Fibroblast of lung (primary cell): ENCODE measurements at regions not wholly inside any gene's neighbourhood (a gene's known extent, or its start where the extent isn't known, plus 50 kb on each side); places are given as distances from the start of the nearest gene placed in this dataset.

Experiments
- DNase-seq, 2 donors: peaks; one replicate each; pipeline versions ENCODE4 v3.0.0 to v3.0.0-alpha.2; 2010; ENCODE audit warnings: low read depth in 2 of 2
- H2AFZ ChIP-seq: 2 replicates; pipeline ENCODE4 v1.5.1; 2012; ENCODE audit warnings: low read length, control low read depth, inconsistent platforms
- H3K27ac ChIP-seq: 2 replicates; pipeline ENCODE4 v1.5.1; 2011; ENCODE audit warnings: low read length, control low read depth; ENCODE audit not compliant: insufficient read depth
- H3K27me3 ChIP-seq: 2 replicates; pipeline ENCODE4 v1.5.1; 2011; ENCODE audit warnings: mild to moderate bottlenecking, low read length; ENCODE audit not compliant: control insufficient read depth, insufficient read depth
- H3K36me3 ChIP-seq: 2 replicates; pipeline ENCODE4 v1.5.1; 2011; ENCODE audit warnings: low read length; ENCODE audit not compliant: control insufficient read depth, insufficient read depth
- H3K4me1 ChIP-seq: 2 replicates; pipeline ENCODE4 v1.5.1; 2011; ENCODE audit warnings: low read length; ENCODE audit not compliant: control insufficient read depth, insufficient read depth; ENCODE audit errors: extremely low read depth
- H3K4me2 ChIP-seq: 2 replicates; pipeline ENCODE4 v1.5.1; 2011; ENCODE audit warnings: low read length, control low read depth; ENCODE audit not compliant: insufficient read depth; ENCODE audit errors: extremely low read depth
- H3K4me3 ChIP-seq, 4 experiments: fragments of 200-600 bp in 1 of 4; sonication (generic) in 1 of 4; replicated peaks in 1 of 4; 2 replicates each; pipeline ENCODE4 v1.5.1; 2011 to 2016; ENCODE audit warnings: low read length in 4 of 4, low read depth in 3 of 4, mild to moderate bottlenecking in 3 of 4, control low read depth in 2 of 4, inconsistent platforms in 1 of 4, mixed read lengths in 1 of 4; ENCODE audit not compliant: insufficient read depth in 1 of 4; ENCODE audit errors: control extremely low read depth in 1 of 4
- H3K79me2 ChIP-seq: 2 replicates; pipeline ENCODE4 v1.5.1; 2012; ENCODE audit warnings: mild to moderate bottlenecking, low read length, inconsistent platforms; ENCODE audit not compliant: control insufficient read depth, insufficient read depth
- H3K9ac ChIP-seq: 2 replicates; pipeline ENCODE4 v1.5.1; 2011; ENCODE audit warnings: mild to moderate bottlenecking, low read length, control low read depth; ENCODE audit not compliant: insufficient read depth
- H3K9me3 ChIP-seq: 2 replicates; pipeline ENCODE4 v1.5.1; 2012; ENCODE audit warnings: low read depth, low read length; ENCODE audit not compliant: control insufficient read depth, insufficient read depth
- H4K20me1 ChIP-seq: 2 replicates; pipeline ENCODE4 v1.5.1; 2011; ENCODE audit warnings: low read length; ENCODE audit not compliant: control insufficient read depth, insufficient read depth; ENCODE audit errors: extremely low read depth
- CTCF ChIP-seq, 2 donors: IDR thresholded peaks in 1 of 2; conservative IDR thresholded peaks in 1 of 2; 1 replicate in 1 of 2; 2 replicates in 1 of 2; pipeline ENCODE4 v1.5.1; 2011 to 2012; ENCODE audit warnings: low read length in 2 of 2, control low read depth in 1 of 2, inconsistent platforms in 1 of 2, low read depth in 1 of 2, mild to moderate bottlenecking in 1 of 2
- EZH2 ChIP-seq: IDR thresholded peaks from 2 replicates; pipeline ENCODE4 v1.5.1; 2012; ENCODE audit warnings: low read length, control low read depth, mild to moderate bottlenecking; ENCODE audit errors: missing control alignments

- Histone ChIP-seq H3K27ac (no peak overlapping the region), H3K4me1 (no peaks in the 10 kb centered on the region), H3K79me2 (no peaks in the 10 kb centered on the region), H3K36me3 (no peaks in the 10 kb centered on the region), H3K4me3 (no peak overlapping the region), H3K4me2 (no peak overlapping the region), H3K9ac (no peak overlapping the region), H2AFZ (no peak overlapping the region), H3K9me3 (no peaks in the 10 kb centered on the region), H4K20me1 (no peaks in the 10 kb centered on the region), H3K27me3 (no peaks in the 10 kb centered on the region)
- TF ChIP-seq EZH2: no peak
- TF ChIP-seq CTCF (conservative IDR thresholded peaks at IDR 0.05 in 1 of 2, IDR thresholded peaks at IDR 0.05 in 1 of 2; ENCODE audit: low read depth in 1 of 2, low read length in 2 of 2): no peak
- no peak for DNase-seq
Observed at GRCh38 chr10:64115471-64115870, 594.3 kb downstream of the REEP3 start.

GRCh38 chr10:64115908-64116643 is 594.9 kb downstream of the REEP3 start:
- H3K27me3 ChIP-seq: no peaks in the 10 kb centered on the region
- H3K4me1 ChIP-seq: no peaks in the 10 kb centered on the region
- no peaks in the 10 kb centered on the region for H3K79me2 ChIP-seq
- peak in 1 of 2 donors; percentile 15 for DNase-seq
- no peak overlapping the region for H3K4me2 ChIP-seq
- no peaks in the 10 kb centered on the region for H4K20me1 ChIP-seq
- TF ChIP-seq CTCF (conservative IDR thresholded peaks at IDR 0.05 in 1 of 2, IDR thresholded peaks at IDR 0.05 in 1 of 2; ENCODE audit: low read depth in 1 of 2, low read length in 2 of 2) (peak; percentile 18 to 54), EZH2 (no peak)
- no peak overlapping the region for H2AFZ ChIP-seq
- no peak overlapping the region for H3K4me3 ChIP-seq
- H3K9me3 ChIP-seq: no peaks in the 10 kb centered on the region
- H3K27ac ChIP-seq: no peak overlapping the region
- no peaks in the 10 kb centered on the region for H3K36me3 ChIP-seq
- no peak overlapping the region for H3K9ac ChIP-seq

GRCh38 chr10:64116707-64117106 is 595.5 kb downstream of the REEP3 start:
- no peaks in the 10 kb centered on the region for H3K27me3 ChIP-seq
- no peak overlapping the region for H3K4me3 ChIP-seq
- TF ChIP-seq EZH2: no peak
- no peaks in the 10 kb centered on the region for H4K20me1 ChIP-seq
- H2AFZ ChIP-seq: no peak overlapping the region
- no peaks in the 10 kb centered on the region for H3K36me3 ChIP-seq
- H3K79me2 ChIP-seq: no peaks in the 10 kb centered on the region
- H3K4me1 ChIP-seq: no peaks in the 10 kb centered on the region
- no peak overlapping the region for H3K27ac ChIP-seq
- no peak overlapping the region for H3K9ac ChIP-seq
- H3K4me2 ChIP-seq: no peak overlapping the region
- DNase-seq: no peak
- H3K9me3 ChIP-seq: no peaks in the 10 kb centered on the region
